ENCODE measurements at regions not wholly inside any gene's neighbourhood (a gene's known extent, or its start where the extent isn't known, plus 50 kb on each side); places are given as distances from the start of the nearest gene placed in this dataset.

GRCh38 chr2:64205415-64205814 is 61.2 kb upstream of the PELI1 start:
- Histone ChIP-seq H3K4me2 (ENCODE audit: low read depth, low read length) (no peak overlapping the region), H3K27ac (ENCODE audit: low read length) (no peak overlapping the region), H3K9me3 (replicated peaks; ENCODE audit: insufficient read depth, low read length) (no peaks in the 10 kb centered on the region), H3K4me1 (ENCODE audit: low read length) (peaks cover 53% of the 10 kb centered on the region), H3K79me2 (ENCODE audit: low read length) (no peaks in the 10 kb centered on the region), H3K4me3 (ENCODE audit: low read length) (no peak overlapping the region), H3K27me3 (replicated peaks; ENCODE audit: insufficient read depth, low read length) (no peaks in the 10 kb centered on the region), H4K20me1 (ENCODE audit: insufficient read depth, low read length) (no peaks in the 10 kb centered on the region), H3F3A (ENCODE audit: insufficient read depth, low read length) (peaks cover 41% of the 10 kb centered on the region), H2AFZ (ENCODE audit: low read length) (no peak overlapping the region), H3K9me2 (replicated peaks; ENCODE audit: insufficient read depth, low read length) (no peaks in the 10 kb centered on the region), H3K36me3 (replicated peaks; ENCODE audit: insufficient read depth, low read length) (no peaks in the 10 kb centered on the region), H3K9ac (ENCODE audit: low read length) (no peak overlapping the region)
- no peak for TF ChIP-seq EZH2phosphoT487 (IDR thresholded peaks at IDR 0.05; ENCODE audit: low read length)
- TF ChIP-seq EZH2 (optimal IDR thresholded peaks at IDR 0.05; ENCODE audit: low read depth, low read length) = no peak
- no peak for TF ChIP-seq CTCF (IDR thresholded peaks at IDR 0.05; ENCODE audit: low read length)
- no peak for DNase-seq

- Histone ChIP-seq H3K9me3 (replicated peaks; ENCODE audit: insufficient read depth, low read length) (no peaks in the 10 kb centered on the region), H3F3A (ENCODE audit: insufficient read depth, low read length) (peaks cover 38% of the 10 kb centered on the region), H3K27me3 (replicated peaks; ENCODE audit: insufficient read depth, low read length) (no peaks in the 10 kb centered on the region), H3K4me1 (ENCODE audit: low read length) (peaks cover 62% of the 10 kb centered on the region), H3K27ac (ENCODE audit: low read length) (peak overlapping the region; percentile 40; the same call in 1 of the 2 replicates), H3K36me3 (replicated peaks; ENCODE audit: insufficient read depth, low read length) (no peaks in the 10 kb centered on the region), H4K20me1 (ENCODE audit: insufficient read depth, low read length) (no peaks in the 10 kb centered on the region), H3K9ac (ENCODE audit: low read length) (no peak overlapping the region), H3K79me2 (ENCODE audit: low read length) (no peaks in the 10 kb centered on the region), H2AFZ (ENCODE audit: low read length) (no peak overlapping the region), H3K4me3 (ENCODE audit: low read length) (no peak overlapping the region), H3K4me2 (ENCODE audit: low read depth, low read length) (no peak overlapping the region), H3K9me2 (replicated peaks; ENCODE audit: insufficient read depth, low read length) (no peaks in the 10 kb centered on the region)
- peak; percentile 67 for DNase-seq
- TF ChIP-seq CTCF (IDR thresholded peaks at IDR 0.05; ENCODE audit: low read length) = no peak
- no peak for TF ChIP-seq EZH2phosphoT487 (IDR thresholded peaks at IDR 0.05; ENCODE audit: low read length)
- TF ChIP-seq EZH2 (optimal IDR thresholded peaks at IDR 0.05; ENCODE audit: low read depth, low read length) = no peak
Observed at GRCh38 chr2:64207573-64207972, 63.4 kb upstream of the PELI1 start.

- DNase-seq = no peak
- Histone ChIP-seq H3K4me3 (ENCODE audit: low read length) (no peak overlapping the region), H3K4me2 (ENCODE audit: low read depth, low read length) (no peak overlapping the region), H3K9me2 (replicated peaks; ENCODE audit: insufficient read depth, low read length) (no peaks in the 10 kb centered on the region), H3K9ac (ENCODE audit: low read length) (no peak overlapping the region), H3K27ac (ENCODE audit: low read length) (no peak overlapping the region), H3K9me3 (replicated peaks; ENCODE audit: insufficient read depth, low read length) (no peaks in the 10 kb centered on the region), H4K20me1 (ENCODE audit: insufficient read depth, low read length) (no peaks in the 10 kb centered on the region), H3F3A (ENCODE audit: insufficient read depth, low read length) (peaks cover 39% of the 10 kb centered on the region), H2AFZ (ENCODE audit: low read length) (no peak overlapping the region), H3K27me3 (replicated peaks; ENCODE audit: insufficient read depth, low read length) (no peaks in the 10 kb centered on the region), H3K79me2 (ENCODE audit: low read length) (no peaks in the 10 kb centered on the region), H3K4me1 (ENCODE audit: low read length) (peaks cover 61% of the 10 kb centered on the region), H3K36me3 (replicated peaks; ENCODE audit: insufficient read depth, low read length) (no peaks in the 10 kb centered on the region)
- no peak for TF ChIP-seq EZH2 (optimal IDR thresholded peaks at IDR 0.05; ENCODE audit: low read depth, low read length)
- no peak for TF ChIP-seq CTCF (IDR thresholded peaks at IDR 0.05; ENCODE audit: low read length)
- no peak for TF ChIP-seq EZH2phosphoT487 (IDR thresholded peaks at IDR 0.05; ENCODE audit: low read length)
Observed at GRCh38 chr2:64210816-64211215, 66.6 kb upstream of the PELI1 start.
